HEK293 (cell line): ENCODE measurements at regions not wholly inside any gene's neighbourhood (a gene's known extent, or its start where the extent isn't known, plus 50 kb on each side); places are given as distances from the start of the nearest gene placed in this dataset.

Experiments used
- CTCF ChIA-PET: fragments of 350-600 bp; formaldehyde crosslinking; extraction: SDS; loops from one replicate; lab custom pipeline; 2021; ENCODE audit warnings: antibody characterized with exemption; lab: Yijun Ruan, JAX
- POLR2A ChIA-PET: fragments of 300-600 bp; formaldehyde crosslinking; extraction: SDS; loops from one replicate; lab custom pipeline; 2020; ENCODE audit warnings: antibody characterized with exemption, inconsistent platforms; lab: Yijun Ruan, JAX
- H3K27ac ChIP-seq: fragments of 200-500 bp; sonication (Bioruptor generic); 2 replicates; pipeline ENCODE4 v1.5.1; 2014; ENCODE audit warnings: low read depth, low read length, control low read depth, inconsistent platforms; ENCODE audit errors: extremely low read depth
- H3K36me3 ChIP-seq, 2 experiments: fragments of 200-500 bp in 1 of 2; sonication (Bioruptor generic) in 1 of 2; 1 replicate in 1 of 2; 2 replicates in 1 of 2; pipeline ENCODE4 v1.5.1; 2014 to 2017; ENCODE audit warnings: inconsistent platforms in 2 of 2, low read length in 2 of 2; ENCODE audit not compliant: control insufficient read depth in 2 of 2, insufficient read depth in 1 of 2
- H3K4me1 ChIP-seq: fragments of 200-500 bp; sonication (Bioruptor generic); 2 replicates; pipeline ENCODE4 v1.5.1; 2014; ENCODE audit warnings: mild to moderate bottlenecking, low read length, inconsistent platforms; ENCODE audit not compliant: control insufficient read depth, insufficient read depth
- H3K4me3 ChIP-seq: 2 replicates; pipeline ENCODE4 v1.5.1; 2011; ENCODE audit warnings: low read depth, mild to moderate bottlenecking, control low read depth, low read length, moderate library complexity
- H3K9me3 ChIP-seq: fragments of 200-500 bp; sonication (Bioruptor generic); 2 replicates; pipeline ENCODE4 v1.5.1; 2014; ENCODE audit warnings: low read depth, low read length, inconsistent platforms; ENCODE audit not compliant: control insufficient read depth, insufficient read depth
- ATF2 ChIP-seq: fragments of 450-650 bp; formaldehyde crosslinking; IDR thresholded peaks from 2 replicates; pipeline ENCODE4 v1.5.1; 2016; ENCODE audit warnings: missing biosample characterization, missing genetic modification characterization, low read depth
- EGR2 ChIP-seq: fragments of 450-650 bp; formaldehyde crosslinking; IDR thresholded peaks from 2 replicates; pipeline ENCODE4 v1.5.1; 2016; ENCODE audit warnings: low read depth, missing biosample characterization, missing genetic modification characterization
- GLI2 ChIP-seq: fragments of 450-650 bp; formaldehyde crosslinking; IDR thresholded peaks from 2 replicates; pipeline ENCODE4; 2017; ENCODE audit warnings: missing biosample characterization, missing genetic modification characterization, low read depth, borderline replicate concordance
- HOXA7 ChIP-seq: sonication (generic); formaldehyde crosslinking; IDR thresholded peaks from 2 replicates; pipeline ENCODE4 v1.8.1; 2022; ENCODE audit warnings: missing genetic modification reagents, borderline replicate concordance
- MYNN ChIP-seq: fragments of 450-650 bp; formaldehyde crosslinking; IDR thresholded peaks from 2 replicates; pipeline ENCODE4 v1.5.1; 2016; ENCODE audit warnings: missing biosample characterization, missing genetic modification characterization, borderline replicate concordance
- ZBTB48 ChIP-seq: fragments of 450-650 bp; formaldehyde crosslinking; IDR thresholded peaks from 2 replicates; pipeline ENCODE4 v1.5.1; 2016; ENCODE audit warnings: missing biosample characterization, missing genetic modification characterization
- ZBTB49 ChIP-seq: fragments of 450-650 bp; formaldehyde crosslinking; IDR thresholded peaks from 2 replicates; pipeline ENCODE4 v1.5.1; 2016; ENCODE audit warnings: missing biosample characterization, missing genetic modification characterization, low read depth
- ZBTB7A ChIP-seq: fragments of 450-650 bp; formaldehyde crosslinking; IDR thresholded peaks from 2 replicates; pipeline ENCODE4 v1.5.1; 2016; ENCODE audit warnings: low read depth, missing biosample characterization, missing genetic modification characterization
- ZNF10 ChIP-seq: fragments of 450-650 bp; formaldehyde crosslinking; IDR thresholded peaks from 2 replicates; pipeline ENCODE4 v1.5.1; 2017; ENCODE audit warnings: missing biosample characterization, missing genetic modification characterization
- ZNF157 ChIP-seq: fragments of 450-650 bp; formaldehyde crosslinking; IDR thresholded peaks from 2 replicates; pipeline ENCODE4 v1.5.1; 2016; ENCODE audit warnings: missing biosample characterization, missing genetic modification characterization
- ZNF23 ChIP-seq: fragments of 450-650 bp; formaldehyde crosslinking; IDR thresholded peaks from 2 replicates; pipeline ENCODE4 v1.5.1; 2016; ENCODE audit warnings: missing biosample characterization, missing genetic modification characterization, borderline replicate concordance
- ZNF248 ChIP-seq: fragments of 450-650 bp; formaldehyde crosslinking; IDR thresholded peaks from 2 replicates; pipeline ENCODE4 v1.5.1; 2017; ENCODE audit warnings: missing biosample characterization, missing genetic modification characterization
- ZNF280C ChIP-seq: fragments of 450-650 bp; formaldehyde crosslinking; IDR thresholded peaks from 2 replicates; pipeline ENCODE4 v1.5.1; 2016; ENCODE audit warnings: missing biosample characterization, missing genetic modification characterization
- ZNF292 ChIP-seq: fragments of 450-650 bp; formaldehyde crosslinking; IDR thresholded peaks from 2 replicates; pipeline ENCODE4 v1.5.1; 2016; ENCODE audit warnings: low read depth, missing biosample characterization, missing genetic modification characterization, borderline replicate concordance
- ZNF324 ChIP-seq: fragments of 450-650 bp; formaldehyde crosslinking; IDR thresholded peaks from 2 replicates; pipeline ENCODE4 v1.5.1; 2016; ENCODE audit warnings: missing biosample characterization, missing genetic modification characterization
- ZNF341 ChIP-seq: fragments of 450-650 bp; formaldehyde crosslinking; IDR thresholded peaks from 2 replicates; pipeline ENCODE4; 2016; ENCODE audit warnings: low read depth, missing biosample characterization, missing genetic modification characterization
- ZNF404 ChIP-seq: fragments of 450-650 bp; formaldehyde crosslinking; IDR thresholded peaks from 2 replicates; pipeline ENCODE4 v1.5.1; 2017; ENCODE audit warnings: missing biosample characterization, missing genetic modification characterization
- ZNF514 ChIP-seq: fragments of 450-650 bp; formaldehyde crosslinking; IDR thresholded peaks from 2 replicates; pipeline ENCODE4 v1.5.1; 2016; ENCODE audit warnings: missing biosample characterization, missing genetic modification characterization
- ZNF704 ChIP-seq: fragments of 450-650 bp; formaldehyde crosslinking; IDR thresholded peaks from 2 replicates; pipeline ENCODE4 v1.5.1; 2016; ENCODE audit warnings: missing biosample characterization, missing genetic modification characterization
- ZNF830 ChIP-seq: fragments of 450-650 bp; IDR thresholded peaks from 2 replicates; pipeline ENCODE4 v1.5.0; 2018; ENCODE audit warnings: missing biosample characterization, missing genetic modification characterization, low read depth, mild to moderate bottlenecking, moderate library complexity
- ZSCAN16 ChIP-seq: fragments of 450-650 bp; formaldehyde crosslinking; IDR thresholded peaks from 2 replicates; pipeline ENCODE4 v1.5.1; 2016; ENCODE audit warnings: missing biosample characterization, missing genetic modification characterization
- TF ChIP-seq, protein P1 (sequence below): fragments of 450-650 bp; formaldehyde crosslinking; IDR thresholded peaks from 2 replicates; pipeline ENCODE4 v1.5.1; 2016; ENCODE audit warnings: missing biosample characterization, missing genetic modification characterization

GRCh38 chr3:31476209-31476608, 56.5 kb upstream of the STT3B start (continued):
- TF ChIP-seq ATF2 (tag by site-specific recombination) (no peak), ZNF280C (tag by site-specific recombination) (no peak), ZBTB7A (tag by site-specific recombination) (no peak), GLI2 (tag by site-specific recombination) (no peak), EGR2 (tag by site-specific recombination) (no peak)

- no peak overlapping the region for H3K27ac ChIP-seq
- POLR2A ChIA-PET = no interaction called here
- CTCF ChIA-PET = no interaction called here
- no peak for TF ChIP-seq ZNF514 (tag by site-specific recombination)
- no peak for TF ChIP-seq EGR2 (tag by site-specific recombination)
- no peak for TF ChIP-seq ZBTB49 (tag by site-specific recombination)
- TF ChIP-seq ZNF23 (tag by site-specific recombination) = no peak
- TF ChIP-seq ZNF248 (tag by site-specific recombination) = no peak
- TF ChIP-seq, protein P1, sequence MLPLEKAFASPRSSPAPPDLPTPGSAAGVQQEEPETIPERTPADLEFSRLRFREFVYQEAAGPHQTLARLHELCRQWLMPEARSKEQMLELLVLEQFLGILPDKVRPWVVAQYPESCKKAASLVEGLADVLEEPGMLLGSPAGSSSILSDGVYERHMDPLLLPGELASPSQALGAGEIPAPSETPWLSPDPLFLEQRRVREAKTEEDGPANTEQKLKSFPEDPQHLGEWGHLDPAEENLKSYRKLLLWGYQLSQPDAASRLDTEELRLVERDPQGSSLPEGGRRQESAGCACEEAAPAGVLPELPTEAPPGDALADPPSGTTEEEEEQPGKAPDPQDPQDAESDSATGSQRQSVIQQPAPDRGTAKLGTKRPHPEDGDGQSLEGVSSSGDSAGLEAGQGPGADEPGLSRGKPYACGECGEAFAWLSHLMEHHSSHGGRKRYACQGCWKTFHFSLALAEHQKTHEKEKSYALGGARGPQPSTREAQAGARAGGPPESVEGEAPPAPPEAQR (tag by site-specific recombination) = no peak
- TF ChIP-seq ZNF157 (tag by site-specific recombination) = no peak
- no peak for TF ChIP-seq ZNF10 (tag by site-specific recombination)
- TF ChIP-seq MYNN (tag by site-specific recombination) = no peak
- no peak for TF ChIP-seq ZNF404 (tag by site-specific recombination)
- H3K4me3 ChIP-seq = no peak overlapping the region
- no peaks in the 10 kb centered on the region for H3K36me3 ChIP-seq
- H3K4me1 ChIP-seq = no peaks in the 10 kb centered on the region
- no peaks in the 10 kb centered on the region for H3K9me3 ChIP-seq
Measured at GRCh38 chr3:31479431-31479830, 53.3 kb upstream of the STT3B start.

DNA sequence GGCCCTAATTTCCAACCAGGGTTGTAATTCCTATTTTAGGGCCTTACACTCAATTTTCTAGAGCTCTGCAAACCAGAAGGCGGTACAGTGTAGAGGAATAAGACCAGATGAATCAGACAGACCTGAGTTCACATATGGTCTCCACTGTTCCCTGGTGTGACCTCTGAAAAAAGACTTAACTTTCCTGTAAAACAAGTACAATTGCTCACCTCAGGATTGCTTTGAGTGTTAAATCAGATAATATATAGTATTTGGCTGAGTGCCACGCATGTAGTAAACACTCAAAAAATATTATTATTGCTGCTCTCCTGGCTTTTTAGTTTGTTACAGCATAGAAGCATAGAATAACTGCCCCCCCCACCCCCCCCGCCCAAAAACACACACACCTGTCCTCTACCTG, 51.0 kb upstream of the STT3B start:
- Histone ChIP-seq H3K9me3 (no peaks in the 10 kb centered on the region), H3K27ac (no peak overlapping the region), H3K4me3 (no peak overlapping the region), H3K4me1 (no peaks in the 10 kb centered on the region), H3K36me3 (no peaks in the 10 kb centered on the region)
- ChIA-PET POLR2A (no interaction called here), CTCF (interaction anchor here (0.6 kb wide), 1 partner anchor 211 kb away, joined by 3 read pairs; no protein-coding TSS in a partner anchor)
- TF ChIP-seq ZSCAN16 (no peak), ZNF324 (tag by site-specific recombination) (no peak), ZNF830 (tag by site-specific recombination) (no peak), HOXA7 (CRISPR knock-in tag) (no peak), ZNF341 (tag by site-specific recombination) (no peak), ZNF292 (no peak), ZNF704 (tag by site-specific recombination) (no peak), ZBTB48 (tag by site-specific recombination) (no peak)
- TF ChIP-seq, protein P1 (tag by site-specific recombination) = no peak
